Memory B cell (primary cell): ENCODE measurements at regions not wholly inside any gene's neighbourhood (a gene's known extent, or its start where the extent isn't known, plus 50 kb on each side); places are given as distances from the start of the nearest gene placed in this dataset.

Experiments
- ATAC-seq: fragments of 150-1000 bp; cut with Tn5 transposase; 2 replicates; pipeline ENCODE4 v1.10.0; 2021; ENCODE audit warnings: low read depth, mild to moderate bottlenecking, moderate library complexity
- DNase-seq, 2 donors: peaks; one replicate each; pipeline ENCODE4 v3.0.0; 2022; ENCODE audit warnings: low spot score in 2 of 2
- H3K27ac Mint-ChIP-seq: one replicate; pipeline ENCODE4 v1.8.0; 2022; ENCODE audit warnings: mild to moderate bottlenecking, moderate library complexity, mixed read lengths
- H3K27me3 Mint-ChIP-seq: one replicate; pipeline ENCODE4 v1.8.0; 2022; ENCODE audit warnings: mixed read lengths
- H3K36me3 Mint-ChIP-seq: one replicate; pipeline ENCODE4 v1.8.0; 2022; ENCODE audit warnings: mild to moderate bottlenecking, mixed read lengths
- H3K4me1 Mint-ChIP-seq: one replicate; pipeline ENCODE4 v1.8.0; 2022; ENCODE audit warnings: mixed read lengths
- H3K4me3 Mint-ChIP-seq: one replicate; pipeline ENCODE4 v1.8.0; 2022; ENCODE audit warnings: mild to moderate bottlenecking, moderate library complexity, mixed read lengths
- H3K9me3 Mint-ChIP-seq: one replicate; pipeline ENCODE4 v1.8.0; 2022; ENCODE audit warnings: mixed read lengths

GRCh38 chr5:167899490-167900070 lies 391.9 kb upstream of the WWC1 start:
- no peak overlapping the region for H3K27ac Mint-ChIP-seq
- H3K9me3 Mint-ChIP-seq: peaks cover 9% of the 10 kb centered on the region
- ATAC-seq (no peak), DNase-seq (no peak)
- H3K27me3 Mint-ChIP-seq: no peaks in the 10 kb centered on the region
- H3K4me1 Mint-ChIP-seq: no peaks in the 10 kb centered on the region
- no peak overlapping the region for H3K4me3 Mint-ChIP-seq
- no peaks in the 10 kb centered on the region for H3K36me3 Mint-ChIP-seq

- ATAC-seq (no peak), DNase-seq (no peak)
- H3K4me1 Mint-ChIP-seq: no peaks in the 10 kb centered on the region
- H3K9me3 Mint-ChIP-seq: peaks cover 6% of the 10 kb centered on the region
- H3K36me3 Mint-ChIP-seq: no peaks in the 10 kb centered on the region
- H3K27me3 Mint-ChIP-seq: no peaks in the 10 kb centered on the region
- no peak overlapping the region for H3K27ac Mint-ChIP-seq
- no peak overlapping the region for H3K4me3 Mint-ChIP-seq
These were observed 391.0 kb upstream of the WWC1 start for GRCh38 chr5:167900340-167900935.

GRCh38 chr5:167902298-167902697 lies 389.1 kb upstream of the WWC1 start:
- Mint-ChIP-seq H3K4me3 (no peak overlapping the region), H3K9me3 (peaks cover 4% of the 10 kb centered on the region), H3K27me3 (no peaks in the 10 kb centered on the region), H3K36me3 (no peaks in the 10 kb centered on the region), H3K27ac (no peak overlapping the region), H3K4me1 (no peaks in the 10 kb centered on the region)
- DNase-seq (no peak), ATAC-seq (no peak)

GRCh38 chr5:167903243-167903642 lies 388.2 kb upstream of the WWC1 start:
- Mint-ChIP-seq H3K4me1 (no peaks in the 10 kb centered on the region), H3K4me3 (no peak overlapping the region), H3K36me3 (no peaks in the 10 kb centered on the region), H3K27ac (no peak overlapping the region), H3K27me3 (no peaks in the 10 kb centered on the region), H3K9me3 (peaks cover 4% of the 10 kb centered on the region)
- DNase-seq: no peak
- no peak for ATAC-seq

DNA sequence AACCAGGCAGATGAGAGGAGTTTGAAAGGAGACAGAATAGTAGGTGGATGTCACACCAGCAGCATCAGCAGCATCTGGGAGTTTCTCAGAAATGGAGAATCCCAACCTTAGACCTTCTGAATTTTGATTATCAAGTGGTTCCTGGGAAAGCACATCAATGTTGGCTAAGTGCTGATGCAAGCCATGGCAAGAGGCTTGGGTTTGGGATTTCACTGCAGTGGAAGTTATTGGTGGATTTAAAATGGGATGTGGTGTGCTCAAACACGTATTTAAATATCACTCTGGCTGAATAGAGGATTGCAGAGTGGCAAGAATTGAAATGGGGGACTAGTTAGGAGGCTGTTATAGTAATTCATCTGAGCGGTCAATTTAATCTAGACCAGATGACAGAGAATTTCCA lies 387.8 kb upstream of the WWC1 start:
- Mint-ChIP-seq H3K9me3 (peaks cover 5% of the 10 kb centered on the region), H3K27me3 (no peaks in the 10 kb centered on the region), H3K36me3 (peaks cover 2% of the 10 kb centered on the region), H3K4me3 (no peak overlapping the region), H3K27ac (no peak overlapping the region), H3K4me1 (no peaks in the 10 kb centered on the region)
- ATAC-seq (no peak), DNase-seq (no peak)

GRCh38 chr5:167905919-167906853 lies 385.3 kb upstream of the WWC1 start:
- Mint-ChIP-seq H3K9me3 (peaks cover 2% of the 10 kb centered on the region), H3K27me3 (no peaks in the 10 kb centered on the region), H3K27ac (no peak overlapping the region), H3K36me3 (peaks cover 2% of the 10 kb centered on the region), H3K4me3 (no peak overlapping the region), H3K4me1 (no peaks in the 10 kb centered on the region)
- ATAC-seq (no peak), DNase-seq (no peak)

- peaks cover 2% of the 10 kb centered on the region for H3K9me3 Mint-ChIP-seq
- peaks cover 2% of the 10 kb centered on the region for H3K36me3 Mint-ChIP-seq
- H3K4me1 Mint-ChIP-seq: no peaks in the 10 kb centered on the region
- H3K4me3 Mint-ChIP-seq: no peak overlapping the region
- no peak overlapping the region for H3K27ac Mint-ChIP-seq
- no peaks in the 10 kb centered on the region for H3K27me3 Mint-ChIP-seq
- DNase-seq (no peak), ATAC-seq (no peak)
These were observed 382.8 kb upstream of the WWC1 start for GRCh38 chr5:167908606-167909005.

DNA sequence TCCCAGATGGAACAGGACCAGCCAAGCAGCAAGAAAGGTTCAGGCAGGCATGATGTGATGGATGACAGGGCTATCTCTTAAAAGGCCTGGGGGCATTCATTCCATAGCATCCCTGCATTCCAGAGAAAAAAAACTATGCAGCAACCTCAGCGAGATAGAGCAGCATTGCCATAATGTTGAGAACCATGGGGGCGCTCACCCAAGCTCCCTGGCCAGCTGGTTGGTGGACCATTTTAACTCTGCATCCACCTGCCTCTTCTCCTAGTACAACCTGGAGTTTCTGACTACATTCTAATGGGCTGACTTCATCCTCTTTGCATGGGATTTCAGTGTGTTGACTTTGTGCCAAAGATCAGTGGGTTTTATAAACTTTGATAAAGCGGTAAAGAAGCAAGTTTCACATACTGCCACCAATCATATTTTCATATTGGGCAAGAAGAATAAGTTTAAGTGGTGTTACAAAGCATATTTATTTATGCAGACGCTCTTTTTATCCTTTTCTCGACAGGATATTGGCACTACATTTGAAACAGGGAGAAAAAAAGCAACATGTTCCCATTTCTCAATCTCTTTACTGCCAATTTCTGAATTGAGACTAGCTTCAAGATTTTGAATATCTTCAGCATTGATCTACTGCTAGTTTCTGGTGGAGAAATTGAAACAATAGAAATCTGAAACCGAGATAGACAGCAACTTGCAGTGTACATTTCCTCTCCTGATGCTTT lies 378.3 kb upstream of the WWC1 start:
- H3K4me3 Mint-ChIP-seq: no peak overlapping the region
- ATAC-seq (no peak), DNase-seq (no peak)
- H3K4me1 Mint-ChIP-seq: no peaks in the 10 kb centered on the region
- H3K27ac Mint-ChIP-seq: no peak overlapping the region
- H3K27me3 Mint-ChIP-seq: no peaks in the 10 kb centered on the region
- H3K36me3 Mint-ChIP-seq: peaks cover 2% of the 10 kb centered on the region
- peaks cover 4% of the 10 kb centered on the region for H3K9me3 Mint-ChIP-seq

DNA sequence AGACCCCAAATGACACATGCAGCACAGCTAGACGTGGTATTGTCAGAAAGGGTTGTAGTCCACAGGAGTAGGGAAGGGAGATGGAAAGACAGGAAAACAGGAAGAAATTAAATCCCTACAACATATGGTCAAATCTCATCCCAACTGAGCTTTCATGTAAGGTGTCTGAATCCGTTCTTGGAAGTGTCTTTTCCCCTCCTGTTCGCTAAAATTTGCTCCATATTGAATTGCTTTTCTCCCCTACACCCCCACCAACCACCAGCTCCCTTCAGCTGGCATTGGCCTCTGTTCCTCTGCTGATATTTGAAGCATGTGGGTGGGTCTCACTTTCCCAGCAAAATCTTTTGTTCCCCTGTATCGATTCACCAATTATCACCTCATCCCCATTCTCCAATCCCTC lies 376.2 kb upstream of the WWC1 start:
- DNase-seq (no peak), ATAC-seq (no peak)
- Mint-ChIP-seq H3K27me3 (no peaks in the 10 kb centered on the region), H3K27ac (no peak overlapping the region), H3K4me3 (no peak overlapping the region), H3K36me3 (no peaks in the 10 kb centered on the region), H3K9me3 (peaks cover 4% of the 10 kb centered on the region), H3K4me1 (no peaks in the 10 kb centered on the region)

DNA sequence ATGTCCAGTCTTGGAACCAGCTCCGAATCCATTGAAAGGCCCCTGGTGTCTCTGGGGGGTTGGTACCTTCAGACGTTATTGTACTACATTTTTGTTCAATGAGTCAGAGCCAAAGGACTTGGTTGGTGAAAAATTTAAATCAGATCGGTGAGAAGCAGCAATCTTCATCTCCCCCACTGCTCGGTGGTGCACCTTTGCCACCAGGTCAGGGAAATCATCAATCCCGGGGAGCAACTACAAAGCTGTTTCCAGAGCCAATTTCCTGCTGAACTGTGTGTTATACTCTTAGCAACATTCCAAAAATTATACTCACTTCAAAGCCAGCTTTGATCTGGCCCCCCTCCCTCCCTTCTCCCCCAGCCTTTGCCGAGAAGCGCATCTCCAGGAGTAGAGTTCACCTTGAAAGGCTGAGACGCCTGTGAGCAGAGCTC lies 375.2 kb upstream of the WWC1 start:
- Mint-ChIP-seq H3K9me3 (peaks cover 4% of the 10 kb centered on the region), H3K4me3 (no peak overlapping the region), H3K4me1 (no peaks in the 10 kb centered on the region), H3K36me3 (no peaks in the 10 kb centered on the region), H3K27ac (no peak overlapping the region), H3K27me3 (no peaks in the 10 kb centered on the region)
- no peak for DNase-seq
- no peak for ATAC-seq

DNA sequence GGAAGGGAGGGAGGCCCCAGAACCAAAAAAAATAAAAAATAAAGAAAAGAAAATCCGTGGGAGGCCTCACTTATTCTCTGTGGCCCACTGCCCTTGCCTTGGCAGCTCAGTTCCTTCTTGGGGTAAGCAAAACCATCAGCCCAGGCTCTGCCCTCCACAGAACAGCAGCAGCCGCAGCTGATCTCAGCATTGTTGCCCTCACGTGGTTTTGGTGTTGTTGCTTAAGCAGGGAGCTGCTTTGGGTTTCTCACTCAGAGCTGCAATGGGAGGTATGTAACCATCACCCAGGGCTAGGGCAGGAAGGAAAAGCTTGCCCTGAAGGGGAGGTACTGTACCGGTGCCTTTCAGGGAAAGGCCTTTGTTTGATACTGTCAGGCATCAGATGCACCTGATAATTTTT lies 374.7 kb upstream of the WWC1 start:
- Mint-ChIP-seq H3K36me3 (no peaks in the 10 kb centered on the region), H3K4me1 (no peaks in the 10 kb centered on the region), H3K27me3 (no peaks in the 10 kb centered on the region), H3K4me3 (no peak overlapping the region), H3K9me3 (peaks cover 4% of the 10 kb centered on the region), H3K27ac (no peak overlapping the region)
- no peak for DNase-seq
- ATAC-seq: no peak

DNA sequence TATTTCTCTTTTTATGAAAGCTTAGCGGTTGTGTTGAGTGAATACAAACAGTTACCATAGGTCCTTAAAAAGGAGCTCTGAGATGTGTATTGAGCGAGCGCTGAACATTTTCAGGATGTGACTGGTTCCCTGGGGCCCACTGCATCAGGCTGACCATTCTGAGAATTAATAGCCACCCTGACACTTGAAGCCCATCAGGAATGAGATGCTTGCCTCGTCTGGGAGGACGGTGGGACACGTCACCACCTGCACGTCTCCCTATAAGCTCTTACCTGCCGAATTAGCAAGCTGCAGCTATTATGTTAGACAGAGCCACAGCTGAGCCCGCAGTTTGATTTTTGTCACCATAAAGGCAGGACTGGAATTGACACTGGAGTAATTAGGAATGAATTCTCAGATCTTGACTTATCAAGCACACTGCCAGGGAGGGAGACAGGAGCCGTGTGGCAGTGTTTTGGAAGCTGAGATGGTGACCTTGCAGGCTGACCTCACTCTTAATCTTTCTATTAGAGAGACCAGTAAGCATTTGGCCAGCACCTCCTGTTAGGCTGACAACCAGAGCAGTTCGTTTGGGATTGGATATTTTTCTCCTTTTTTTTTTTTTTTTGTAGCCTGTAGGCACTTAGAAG lies 373.1 kb upstream of the WWC1 start:
- Mint-ChIP-seq H3K27ac (no peak overlapping the region), H3K36me3 (no peaks in the 10 kb centered on the region), H3K4me3 (no peak overlapping the region), H3K9me3 (peaks cover 8% of the 10 kb centered on the region), H3K27me3 (no peaks in the 10 kb centered on the region), H3K4me1 (no peaks in the 10 kb centered on the region)
- ATAC-seq (no peak), DNase-seq (no peak)

DNA sequence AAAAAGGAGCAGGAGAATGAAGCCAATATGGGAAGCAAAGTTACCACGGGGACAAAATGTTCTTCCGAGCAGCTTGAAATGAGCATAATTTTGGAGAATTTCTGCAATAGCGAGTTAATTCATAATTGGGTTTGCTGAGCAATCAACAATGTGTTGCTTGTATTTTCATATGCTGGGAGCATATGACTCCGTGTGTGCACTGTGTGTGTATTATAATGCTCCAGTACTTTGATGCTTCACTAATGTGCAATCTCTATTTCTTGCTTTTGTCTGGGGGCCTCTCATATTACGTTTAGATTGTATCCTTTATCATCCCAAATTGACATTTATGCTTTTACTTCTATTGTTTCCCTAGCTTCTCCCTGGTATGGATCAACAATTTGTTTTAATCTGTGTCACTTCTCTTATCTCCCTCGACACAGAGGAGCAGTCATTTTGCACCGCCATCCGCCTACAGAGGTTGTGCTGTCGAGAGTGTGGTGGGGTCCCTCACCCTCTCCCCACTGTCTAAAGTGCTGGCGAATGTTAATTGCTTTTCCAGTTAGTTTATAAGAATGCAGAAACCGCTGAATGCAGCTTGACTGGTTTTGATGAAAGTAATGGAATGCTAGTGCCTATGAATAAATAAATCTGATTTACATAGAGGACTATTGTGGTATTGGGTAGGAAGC lies 372.5 kb upstream of the WWC1 start:
- DNase-seq (no peak), ATAC-seq (no peak)
- Mint-ChIP-seq H3K4me1 (no peaks in the 10 kb centered on the region), H3K9me3 (peaks cover 8% of the 10 kb centered on the region), H3K27ac (no peak overlapping the region), H3K4me3 (no peak overlapping the region), H3K27me3 (no peaks in the 10 kb centered on the region), H3K36me3 (no peaks in the 10 kb centered on the region)
